Kidney glomerular epithelial cell (primary cell): ENCODE measurements at regions not wholly inside any gene's neighbourhood (a gene's known extent, or its start where the extent isn't known, plus 50 kb on each side); places are given as distances from the start of the nearest gene placed in this dataset.
A peak's percentile ranks its signal among the peaks of the same experiment; 100 is the strongest.
"Not testable (repeated sequence)": the region's sequence is repeated elsewhere in the genome, so short reads cannot be mapped to it uniquely, and the experiment has no call there.

ENCODE experiments used
- DNase-seq: peaks from one replicate; lab custom pipeline; 2025; lab: John Stamatoyannopoulos, UW

DNA sequence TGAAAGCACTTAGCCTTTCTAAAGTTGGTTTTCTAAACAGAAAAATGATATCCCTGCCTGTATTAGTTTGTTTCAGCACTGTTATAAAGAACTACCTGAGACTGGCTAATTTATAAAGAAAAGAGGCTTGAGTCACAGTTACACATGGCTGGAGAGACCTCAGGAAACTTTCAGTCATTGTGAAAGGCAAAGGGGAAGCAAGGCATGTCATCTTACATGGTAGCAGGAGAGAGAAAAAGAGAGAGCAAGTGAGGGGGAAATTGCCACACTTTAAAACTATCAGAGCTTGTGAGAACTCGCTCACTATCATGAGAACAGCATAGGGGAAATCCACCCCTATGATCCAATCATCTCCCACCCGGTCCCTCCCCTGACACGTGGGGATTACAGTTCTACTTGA is 64.9 kb downstream of the FAM170A start:
- DNase-seq: no peak

DNA sequence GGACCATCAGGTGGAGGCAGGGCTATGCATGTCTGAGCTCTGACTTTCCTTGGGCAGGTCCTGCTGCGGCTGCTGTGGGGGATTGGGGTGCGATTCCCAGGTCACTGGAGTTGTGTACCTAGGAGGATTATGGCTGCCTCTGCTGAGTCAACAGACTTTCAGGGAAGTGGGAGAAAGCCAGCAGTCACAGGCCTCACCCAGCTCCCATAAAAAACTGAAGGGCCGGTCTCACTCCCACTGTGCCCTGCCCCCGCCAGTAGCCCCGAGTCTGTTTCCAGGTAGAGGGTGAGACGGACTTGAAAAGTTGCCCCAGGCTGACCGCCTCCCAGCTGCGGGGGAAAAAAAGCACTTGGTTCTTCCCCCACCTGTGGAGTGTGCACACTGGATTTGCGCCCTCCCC is 76.7 kb downstream of the FAM170A start:
- DNase-seq: no peak

GRCh38 chr5:119708076-119708790 is 78.9 kb downstream of the FAM170A start:
- no peak for DNase-seq

GRCh38 chr5:119721775-119722174 is 92.4 kb downstream of the FAM170A start:
- DNase-seq: no peak

DNA sequence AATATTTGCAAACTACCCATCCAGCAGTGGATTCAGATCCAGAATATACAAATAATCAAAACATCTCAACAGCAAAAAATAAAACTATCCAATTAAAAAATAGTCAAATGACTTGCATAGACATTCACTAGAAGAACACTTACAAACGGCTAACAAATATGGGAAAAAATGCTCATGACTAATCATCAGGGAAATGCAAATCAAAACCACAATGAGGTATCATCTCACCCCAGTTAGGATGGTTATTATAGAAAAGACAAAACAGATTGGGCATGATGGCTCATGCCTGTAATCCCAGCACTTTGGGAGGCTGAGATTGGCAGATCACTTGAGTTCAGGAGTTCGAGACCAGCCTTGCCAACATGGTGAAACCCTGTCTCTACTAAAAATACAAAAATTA is 95.9 kb downstream of the FAM170A start:
- DNase-seq: not testable (repeated sequence)

DNA sequence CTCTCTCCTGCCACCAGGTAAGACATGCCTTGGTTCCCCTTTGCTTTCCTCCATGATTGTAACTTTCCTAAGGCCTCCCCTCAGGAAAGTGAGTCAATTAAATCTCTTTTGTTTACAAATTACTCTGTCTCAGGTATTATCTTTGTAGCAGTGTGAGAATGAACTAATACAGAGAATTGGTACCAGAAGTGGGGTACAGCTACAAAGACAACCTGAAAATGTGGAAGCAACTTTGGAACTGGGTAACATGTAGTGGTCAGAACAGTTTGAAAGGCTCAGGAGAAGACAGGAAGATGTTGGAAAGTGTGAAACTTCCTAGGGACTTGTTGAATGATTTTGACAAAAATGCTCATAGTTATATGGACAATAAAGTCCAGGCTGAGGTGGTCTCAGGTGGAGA is 97.2 kb downstream of the FAM170A start:
- no peak for DNase-seq

DNA sequence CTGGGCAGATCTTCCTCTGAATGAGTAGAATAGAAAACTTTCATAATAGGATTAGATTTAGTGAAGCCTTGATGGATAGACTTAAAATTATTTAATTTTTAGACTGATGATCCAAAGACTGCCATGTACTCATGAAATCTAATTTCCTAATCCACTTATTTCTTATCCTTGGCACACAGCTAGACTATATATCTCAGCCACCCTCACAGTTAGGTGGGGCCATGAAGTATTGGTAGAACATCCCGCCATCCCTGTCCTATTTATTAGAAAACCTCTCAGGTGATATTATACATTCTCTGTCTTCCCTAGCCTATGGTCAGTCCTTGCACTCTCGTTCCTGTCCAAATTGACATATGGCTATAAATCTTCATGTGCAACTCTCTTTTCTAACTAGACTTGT is 110.9 kb downstream of the FAM170A start:
- DNase-seq: no peak

DNA sequence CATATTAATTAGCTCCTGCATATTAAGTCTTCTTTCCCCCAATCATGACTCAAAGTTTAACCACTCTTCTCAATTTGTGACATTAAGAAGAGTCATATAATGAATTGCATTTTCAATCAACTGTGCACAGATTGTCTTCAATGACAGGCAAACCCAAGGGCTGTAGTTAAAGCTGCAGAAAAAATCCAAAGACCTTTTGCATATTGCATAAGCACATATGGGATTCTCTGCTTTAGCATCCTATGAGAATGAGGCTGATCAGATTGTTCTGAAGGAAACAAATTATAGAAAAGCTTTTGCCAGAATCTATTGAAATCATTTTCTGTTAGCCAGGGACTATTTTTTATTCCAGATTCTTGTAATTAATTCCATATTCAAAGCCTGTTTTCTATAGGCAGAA is 112.3 kb downstream of the FAM170A start:
- no peak for DNase-seq

DNA sequence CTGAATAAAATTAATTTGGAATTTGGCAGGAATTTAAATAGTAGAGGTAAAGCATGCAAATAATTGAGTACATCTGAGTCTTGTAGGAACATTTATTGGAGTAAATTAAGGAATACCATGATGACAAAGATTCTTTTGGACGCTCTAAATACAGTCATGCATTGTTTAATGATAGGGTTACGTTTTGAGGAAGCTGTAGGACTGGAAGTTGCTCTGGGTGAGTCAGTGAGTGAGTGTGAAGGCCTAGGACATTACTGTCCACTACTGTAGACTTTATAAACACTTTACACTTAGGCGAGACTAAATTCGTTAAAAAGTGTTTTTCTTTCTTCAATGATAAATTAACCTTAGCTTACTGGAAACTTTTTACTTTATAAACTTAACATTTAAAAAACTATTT is 113.0 kb downstream of the FAM170A start:
- no peak for DNase-seq

- DNase-seq: peak; percentile 59
These were observed 114.6 kb downstream of the FAM170A start for GRCh38 chr5:119743927-119744326.

- DNase-seq: no peak
These were observed 116.6 kb downstream of the FAM170A start for GRCh38 chr5:119745976-119746375.

DNA sequence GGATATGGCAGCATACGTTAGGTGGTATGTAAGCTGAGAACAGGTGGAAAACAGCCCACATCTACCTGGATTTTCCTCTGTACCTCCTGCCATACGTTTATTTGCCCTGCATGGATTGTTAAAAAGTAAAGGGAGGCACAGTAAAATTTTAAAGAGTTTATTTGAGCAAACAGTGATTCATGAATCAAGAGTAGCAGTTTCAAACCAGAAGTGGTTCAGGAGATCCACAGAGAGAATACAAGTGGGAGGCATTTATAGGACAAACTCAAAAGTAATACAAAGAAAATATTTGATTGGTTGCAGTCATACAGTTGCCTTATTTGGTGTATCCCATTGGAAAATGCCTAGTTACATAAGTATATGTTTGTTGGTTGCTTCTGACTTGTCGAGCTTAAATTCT is 117.6 kb downstream of the FAM170A start:
- DNase-seq: no peak

DNA sequence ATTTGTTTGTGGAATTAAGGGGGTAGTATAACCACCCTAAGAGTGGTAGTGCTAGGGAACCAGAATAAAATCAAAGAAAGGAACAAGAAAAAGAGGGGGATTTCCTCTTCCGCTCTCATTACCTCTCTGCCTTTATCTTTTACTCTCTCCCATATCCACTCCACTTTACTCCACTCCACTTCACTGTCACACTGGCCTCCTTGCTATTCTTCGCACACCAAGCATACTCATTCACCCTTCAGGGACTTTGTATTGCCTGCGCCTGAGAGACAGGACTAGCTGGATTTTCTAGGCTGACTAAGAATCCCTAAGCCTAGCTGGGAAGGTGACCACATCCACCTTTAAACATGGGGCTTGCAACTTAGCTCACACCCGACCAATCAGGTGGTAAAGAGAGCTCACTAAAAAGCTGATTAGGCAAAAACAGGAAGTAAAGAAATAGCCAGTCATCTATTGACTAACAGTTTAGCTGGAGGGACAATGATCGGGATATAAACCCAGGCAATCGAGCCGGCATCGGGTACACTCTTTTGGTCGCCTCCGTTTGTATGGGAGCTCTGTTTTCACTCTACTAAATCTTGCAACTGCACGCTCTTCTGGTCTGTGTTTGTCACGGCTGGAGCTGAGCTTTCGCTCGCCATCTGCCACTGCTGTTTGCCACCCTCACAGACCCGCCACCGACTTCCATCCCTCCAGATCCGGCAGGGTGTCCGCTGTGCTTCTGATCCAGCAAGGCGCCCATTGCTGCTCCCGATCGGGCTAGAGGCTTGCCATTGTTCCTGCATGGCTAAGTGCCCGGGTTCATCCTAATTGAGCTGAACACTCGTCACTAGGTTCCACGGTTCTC is 121.8 kb downstream of the FAM170A start:
- no peak for DNase-seq

- no peak for DNase-seq
These were observed 122.4 kb downstream of the FAM170A start for GRCh38 chr5:119751734-119752094.

GRCh38 chr5:119752921-119753886 is 123.8 kb downstream of the FAM170A start:
- peak; percentile 29 for DNase-seq

- DNase-seq: not testable (repeated sequence)
These were observed 125.5 kb downstream of the FAM170A start for GRCh38 chr5:119754825-119755224.

DNA sequence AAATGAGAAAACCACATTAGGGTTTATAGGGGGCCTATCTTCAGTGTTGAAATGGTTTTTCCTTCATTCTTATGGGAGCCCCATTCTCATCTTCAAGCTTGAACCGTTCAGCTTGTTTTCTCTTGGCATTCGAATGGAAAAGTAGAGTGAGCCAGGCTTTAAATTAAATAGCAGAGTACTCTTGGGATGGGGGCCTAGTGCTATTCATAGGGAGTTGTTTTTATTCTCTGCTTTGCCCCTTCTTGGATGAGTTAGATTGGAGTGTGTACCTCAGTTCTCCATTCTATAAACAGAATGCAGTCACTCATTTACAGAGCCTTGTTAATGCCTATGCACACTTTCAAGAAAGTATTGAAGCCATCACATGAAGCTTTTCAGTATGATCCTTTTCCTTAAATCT is 127.9 kb downstream of the FAM170A start:
- no peak for DNase-seq

- not testable (repeated sequence) for DNase-seq
These were observed 140.6 kb downstream of the FAM170A start for GRCh38 chr5:119769695-119770693.

DNA sequence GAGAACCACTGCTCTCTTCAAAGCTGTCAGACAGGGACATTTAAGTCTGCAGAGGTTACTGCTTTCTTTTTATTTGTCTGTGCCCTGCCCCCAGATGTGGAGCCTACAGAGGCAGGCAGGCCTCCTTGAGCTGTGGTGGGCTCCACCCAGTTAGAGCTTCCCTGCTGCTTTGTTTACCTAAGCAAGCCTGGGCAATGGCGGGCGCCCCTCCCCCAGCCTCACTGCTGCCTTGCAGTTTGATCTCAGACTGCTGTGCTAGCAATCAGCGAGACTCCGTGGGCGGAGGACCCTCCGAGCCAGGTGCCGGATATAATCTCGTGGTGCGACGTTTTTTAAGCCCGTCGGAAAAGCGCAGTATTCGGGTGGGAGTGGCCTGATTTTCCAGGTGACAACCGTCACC is 150.8 kb downstream of the FAM170A start:
- DNase-seq: not testable (repeated sequence)

DNA sequence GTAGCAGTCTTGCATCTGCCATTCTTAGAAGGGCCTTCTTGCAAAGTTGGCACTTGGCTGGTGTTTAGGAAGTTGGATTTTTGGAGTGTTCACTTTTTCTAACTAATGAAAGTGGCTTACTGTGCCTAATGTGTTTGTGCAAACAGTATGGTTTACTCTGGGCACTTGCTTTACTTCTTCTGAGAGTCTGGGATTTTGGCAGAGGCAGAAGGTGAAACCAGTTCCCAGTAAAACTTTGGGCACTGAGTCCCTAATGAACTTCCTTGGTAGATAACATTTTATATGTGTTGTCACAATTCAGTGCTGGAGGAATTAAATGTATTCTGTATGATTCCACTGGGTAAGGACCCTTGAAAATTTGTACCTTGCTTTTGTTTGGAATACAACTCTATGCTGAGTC is 155.7 kb downstream of the FAM170A start:
- no peak for DNase-seq
